ENCODE measurements at regions not wholly inside any gene's neighbourhood (a gene's known extent, or its start where the extent isn't known, plus 50 kb on each side); places are given as distances from the start of the nearest gene placed in this dataset.

DNA sequence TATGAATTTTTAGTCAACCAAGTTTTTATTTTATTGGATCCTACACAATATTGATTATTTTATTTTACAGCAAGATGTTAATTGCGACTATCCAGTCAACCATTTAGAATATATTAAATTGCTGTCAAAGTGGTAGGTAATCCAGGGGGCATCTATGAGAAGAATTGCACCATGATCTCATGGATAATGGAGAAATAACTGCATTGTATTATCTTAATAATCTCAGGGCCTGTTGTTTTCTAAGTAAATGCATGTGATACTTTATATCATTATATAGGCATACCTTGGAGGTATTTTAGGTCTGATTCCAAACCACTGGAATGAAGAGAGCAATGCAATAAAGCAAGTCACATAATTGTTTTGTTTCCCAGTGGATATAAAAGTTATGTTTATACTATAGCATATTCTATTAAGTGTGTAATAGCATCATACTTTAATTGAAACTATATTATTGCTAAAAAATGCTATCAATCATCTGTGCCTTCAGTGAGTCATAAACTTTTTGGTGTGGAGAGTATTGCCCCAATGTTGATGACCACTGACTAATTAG lies 595.4 kb upstream of the CHORDC1 start:
- TF ChIP-seq, protein P1, sequence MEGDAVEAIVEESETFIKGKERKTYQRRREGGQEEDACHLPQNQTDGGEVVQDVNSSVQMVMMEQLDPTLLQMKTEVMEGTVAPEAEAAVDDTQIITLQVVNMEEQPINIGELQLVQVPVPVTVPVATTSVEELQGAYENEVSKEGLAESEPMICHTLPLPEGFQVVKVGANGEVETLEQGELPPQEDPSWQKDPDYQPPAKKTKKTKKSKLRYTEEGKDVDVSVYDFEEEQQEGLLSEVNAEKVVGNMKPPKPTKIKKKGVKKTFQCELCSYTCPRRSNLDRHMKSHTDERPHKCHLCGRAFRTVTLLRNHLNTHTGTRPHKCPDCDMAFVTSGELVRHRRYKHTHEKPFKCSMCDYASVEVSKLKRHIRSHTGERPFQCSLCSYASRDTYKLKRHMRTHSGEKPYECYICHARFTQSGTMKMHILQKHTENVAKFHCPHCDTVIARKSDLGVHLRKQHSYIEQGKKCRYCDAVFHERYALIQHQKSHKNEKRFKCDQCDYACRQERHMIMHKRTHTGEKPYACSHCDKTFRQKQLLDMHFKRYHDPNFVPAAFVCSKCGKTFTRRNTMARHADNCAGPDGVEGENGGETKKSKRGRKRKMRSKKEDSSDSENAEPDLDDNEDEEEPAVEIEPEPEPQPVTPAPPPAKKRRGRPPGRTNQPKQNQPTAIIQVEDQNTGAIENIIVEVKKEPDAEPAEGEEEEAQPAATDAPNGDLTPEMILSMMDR (IDR thresholded peaks at IDR 0.05; ENCODE audit: low read depth, low read length): no peak
- no peak for TF ChIP-seq EZH2phosphoT487 (IDR thresholded peaks at IDR 0.05; ENCODE audit: low read depth)
